NCI-H446 (cell line): ENCODE measurements at regions not wholly inside any gene's neighbourhood (a gene's known extent, or its start where the extent isn't known, plus 50 kb on each side); places are given as distances from the start of the nearest gene placed in this dataset.

ENCODE experiments used
- DNase-seq, 2 experiments: peaks; one replicate each; lab custom pipeline; 2025; lab: John Stamatoyannopoulos, UW

- DNase-seq = no peak
Measured at GRCh38 chr12:19867970-19868369, 428.7 kb downstream of the AEBP2 start.

- no peak for DNase-seq
Measured at GRCh38 chr12:19869413-19869812, 430.1 kb downstream of the AEBP2 start.

GRCh38 chr12:19872621-19873540 is 433.6 kb downstream of the AEBP2 start:
- no peak for DNase-seq

- DNase-seq = no peak
Measured at GRCh38 chr12:19880076-19880475, 440.8 kb downstream of the AEBP2 start.

GRCh38 chr12:19880721-19881120 is 441.4 kb downstream of the AEBP2 start:
- no peak for DNase-seq

GRCh38 chr12:19882346-19882745 is 443.1 kb downstream of the AEBP2 start:
- peak in 1 of 2 experiments; percentile 32 for DNase-seq

GRCh38 chr12:19884021-19884492 is 444.8 kb downstream of the AEBP2 start:
- no peak for DNase-seq

GRCh38 chr12:19885093-19885812 is 446.0 kb downstream of the AEBP2 start:
- DNase-seq = no peak

GRCh38 chr12:19886065-19886464 is 446.8 kb downstream of the AEBP2 start:
- no peak for DNase-seq

GRCh38 chr12:19886639-19887064 is 447.4 kb downstream of the AEBP2 start:
- no peak for DNase-seq

GRCh38 chr12:19890024-19890423 is 450.7 kb downstream of the AEBP2 start:
- no peak for DNase-seq

GRCh38 chr12:19891936-19892591 is 452.8 kb downstream of the AEBP2 start:
- no peak for DNase-seq

- DNase-seq = peak in 1 of 2 experiments; percentile 12
Measured at GRCh38 chr12:19893514-19893913, 454.2 kb downstream of the AEBP2 start.

GRCh38 chr12:19894050-19894449 is 454.8 kb downstream of the AEBP2 start:
- DNase-seq = no peak

GRCh38 chr12:19894803-19895202 is 455.5 kb downstream of the AEBP2 start:
- no peak for DNase-seq

- DNase-seq = no peak
Measured at GRCh38 chr12:19895246-19896020, 456.1 kb downstream of the AEBP2 start.

GRCh38 chr12:19896041-19896440 is 456.7 kb downstream of the AEBP2 start:
- DNase-seq = no peak

- DNase-seq = no peak
Measured at GRCh38 chr12:19896534-19896933, 457.2 kb downstream of the AEBP2 start.

GRCh38 chr12:19897900-19898408 is 458.7 kb downstream of the AEBP2 start:
- no peak for DNase-seq

- DNase-seq = no peak
Measured at GRCh38 chr12:19901841-19902240, 462.5 kb downstream of the AEBP2 start.

- DNase-seq = no peak
Measured at GRCh38 chr12:19904819-19905218, 463.5 kb upstream of the PDE3A start.
